Testis (tissue), 2 donors: ENCODE measurements at regions not wholly inside any gene's neighbourhood (a gene's known extent, or its start where the extent isn't known, plus 50 kb on each side); places are given as distances from the start of the nearest gene placed in this dataset.

Experiments used
- CTCF ChIP-seq, 3 experiments: fragments of 450-650 bp in 2 of 3; fragments of 200-600 bp in 1 of 3; sonication (generic) in 1 of 3; IDR thresholded peaks; one replicate each; pipeline ENCODE4 v1.5.1; 2016 to 2019; ENCODE audit warnings: antibody characterized with exemption in 3 of 3, mild to moderate bottlenecking in 2 of 3, moderate library complexity in 1 of 3
- POLR2A ChIP-seq: fragments of 450-650 bp; IDR thresholded peaks from one replicate; pipeline ENCODE4 v1.6.1; 2017; ENCODE audit warnings: antibody characterized with exemption, mild to moderate bottlenecking, moderate library complexity

GRCh38 chr14:78023112-78023511 is 147.1 kb upstream of the NRXN3 start:
- no peak for TF ChIP-seq CTCF (IDR thresholded peaks at IDR 0.05)
- no peak for TF ChIP-seq POLR2A
